Uterus (tissue), 2 donors: ENCODE measurements at regions not wholly inside any gene's neighbourhood (a gene's known extent, or its start where the extent isn't known, plus 50 kb on each side); places are given as distances from the start of the nearest gene placed in this dataset.

Experiments
- POLR2A ChIP-seq, 2 donors: fragments of 450-650 bp; IDR thresholded peaks; one replicate each; pipeline ENCODE4 v1.6.1; 2016; ENCODE audit warnings: antibody characterized with exemption in 2 of 2, mild to moderate bottlenecking in 1 of 2, moderate library complexity in 1 of 2
- TF ChIP-seq, protein P1 (sequence below), 4 experiments: fragments of 200-600 bp in 2 of 4; fragments of 450-650 bp in 2 of 4; sonication (generic) in 2 of 4; IDR thresholded peaks; one replicate each; pipeline ENCODE4 v1.5.1; 2016 to 2019; ENCODE audit warnings: antibody characterized with exemption in 4 of 4, mild to moderate bottlenecking in 2 of 4, moderate library complexity in 1 of 4

DNA sequence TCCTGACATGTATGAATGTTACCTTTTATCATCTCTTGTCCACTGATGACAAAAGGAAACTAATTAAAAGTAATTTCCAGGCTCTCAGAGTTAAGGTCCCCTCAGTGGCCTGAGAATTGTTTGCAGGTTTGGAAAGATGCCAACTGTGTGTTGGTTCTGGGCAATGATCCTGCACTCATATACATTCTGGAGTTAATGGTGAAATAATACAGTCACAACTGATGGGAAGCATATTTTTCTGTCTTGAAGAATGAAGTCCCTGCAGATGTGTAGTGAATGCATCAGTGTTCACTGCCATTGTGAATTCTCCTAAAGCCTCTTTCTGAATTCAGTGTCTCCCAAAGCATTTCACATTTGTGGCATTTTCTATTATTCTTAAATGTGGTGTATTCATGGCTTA lies 238.1 kb upstream of the PPP1R2C start:
- TF ChIP-seq, protein P1, sequence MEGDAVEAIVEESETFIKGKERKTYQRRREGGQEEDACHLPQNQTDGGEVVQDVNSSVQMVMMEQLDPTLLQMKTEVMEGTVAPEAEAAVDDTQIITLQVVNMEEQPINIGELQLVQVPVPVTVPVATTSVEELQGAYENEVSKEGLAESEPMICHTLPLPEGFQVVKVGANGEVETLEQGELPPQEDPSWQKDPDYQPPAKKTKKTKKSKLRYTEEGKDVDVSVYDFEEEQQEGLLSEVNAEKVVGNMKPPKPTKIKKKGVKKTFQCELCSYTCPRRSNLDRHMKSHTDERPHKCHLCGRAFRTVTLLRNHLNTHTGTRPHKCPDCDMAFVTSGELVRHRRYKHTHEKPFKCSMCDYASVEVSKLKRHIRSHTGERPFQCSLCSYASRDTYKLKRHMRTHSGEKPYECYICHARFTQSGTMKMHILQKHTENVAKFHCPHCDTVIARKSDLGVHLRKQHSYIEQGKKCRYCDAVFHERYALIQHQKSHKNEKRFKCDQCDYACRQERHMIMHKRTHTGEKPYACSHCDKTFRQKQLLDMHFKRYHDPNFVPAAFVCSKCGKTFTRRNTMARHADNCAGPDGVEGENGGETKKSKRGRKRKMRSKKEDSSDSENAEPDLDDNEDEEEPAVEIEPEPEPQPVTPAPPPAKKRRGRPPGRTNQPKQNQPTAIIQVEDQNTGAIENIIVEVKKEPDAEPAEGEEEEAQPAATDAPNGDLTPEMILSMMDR (IDR thresholded peaks at IDR 0.05) = no peak
- no peak for TF ChIP-seq POLR2A (IDR thresholded peaks at IDR 0.05)
